ENCODE measurements at regions not wholly inside any gene's neighbourhood (a gene's known extent, or its start where the extent isn't known, plus 50 kb on each side); places are given as distances from the start of the nearest gene placed in this dataset.

DNA sequence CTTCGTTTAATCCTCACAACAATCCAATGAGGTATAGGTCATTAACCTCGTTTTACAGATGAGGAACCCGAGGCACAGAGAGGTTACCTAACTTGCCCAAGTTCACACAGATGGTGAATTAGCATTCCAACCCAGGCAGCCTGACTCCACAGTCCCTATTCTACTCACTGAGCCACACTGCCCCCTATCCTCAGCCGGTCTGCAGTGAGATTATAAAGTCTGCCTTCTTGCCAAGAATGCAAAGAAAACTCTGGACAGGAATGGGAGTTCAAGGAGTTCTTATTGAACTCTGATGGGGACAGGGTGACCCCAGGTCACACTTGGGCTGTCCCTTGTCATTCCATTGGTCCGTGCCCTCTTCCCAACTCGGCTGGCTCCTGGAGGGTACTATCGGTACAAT lies 94.0 kb upstream of the KCNK12 start:
- DNase-seq, result no peak
- Mint-ChIP-seq H3K4me3 (no peak overlapping the region), H3K36me3 (ENCODE audit: low read depth) (no peaks in the 10 kb centered on the region), H3K27ac (no peak overlapping the region), H3K4me1 (ENCODE audit: low read depth) (no peaks in the 10 kb centered on the region), H3K27me3 (ENCODE audit: insufficient read depth) (peaks cover 4% of the 10 kb centered on the region; the same call in 1 of the 2 replicates), H3K9me3 (no peaks in the 10 kb centered on the region)
- TF ChIP-seq, protein P1, sequence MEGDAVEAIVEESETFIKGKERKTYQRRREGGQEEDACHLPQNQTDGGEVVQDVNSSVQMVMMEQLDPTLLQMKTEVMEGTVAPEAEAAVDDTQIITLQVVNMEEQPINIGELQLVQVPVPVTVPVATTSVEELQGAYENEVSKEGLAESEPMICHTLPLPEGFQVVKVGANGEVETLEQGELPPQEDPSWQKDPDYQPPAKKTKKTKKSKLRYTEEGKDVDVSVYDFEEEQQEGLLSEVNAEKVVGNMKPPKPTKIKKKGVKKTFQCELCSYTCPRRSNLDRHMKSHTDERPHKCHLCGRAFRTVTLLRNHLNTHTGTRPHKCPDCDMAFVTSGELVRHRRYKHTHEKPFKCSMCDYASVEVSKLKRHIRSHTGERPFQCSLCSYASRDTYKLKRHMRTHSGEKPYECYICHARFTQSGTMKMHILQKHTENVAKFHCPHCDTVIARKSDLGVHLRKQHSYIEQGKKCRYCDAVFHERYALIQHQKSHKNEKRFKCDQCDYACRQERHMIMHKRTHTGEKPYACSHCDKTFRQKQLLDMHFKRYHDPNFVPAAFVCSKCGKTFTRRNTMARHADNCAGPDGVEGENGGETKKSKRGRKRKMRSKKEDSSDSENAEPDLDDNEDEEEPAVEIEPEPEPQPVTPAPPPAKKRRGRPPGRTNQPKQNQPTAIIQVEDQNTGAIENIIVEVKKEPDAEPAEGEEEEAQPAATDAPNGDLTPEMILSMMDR (IDR thresholded peaks at IDR 0.05), result peak; percentile 40; the same call in 1 of the 2 replicates

DNA sequence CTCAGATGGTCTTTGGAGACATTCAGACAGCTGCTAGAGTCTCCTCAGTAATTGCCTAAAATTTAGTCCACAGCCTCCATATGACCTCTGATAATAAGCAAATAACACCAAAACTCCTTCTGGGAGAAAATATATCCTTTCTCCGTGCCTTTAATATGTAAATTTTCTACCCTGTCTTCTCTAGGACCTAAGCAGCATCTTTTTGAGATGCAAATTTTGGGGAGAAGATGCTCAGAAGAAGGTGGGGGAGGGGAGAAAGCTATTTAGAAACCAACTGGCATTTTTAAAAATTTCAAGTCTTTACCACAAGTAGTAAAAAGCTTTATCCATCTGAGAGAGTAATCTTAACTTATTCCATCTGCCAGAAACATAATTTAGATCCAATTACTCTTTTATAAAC lies 91.8 kb upstream of the KCNK12 start:
- Mint-ChIP-seq H3K27me3 (ENCODE audit: insufficient read depth) (peaks cover 7% of the 10 kb centered on the region; the same call in 1 of the 2 replicates), H3K4me1 (ENCODE audit: low read depth) (no peaks in the 10 kb centered on the region), H3K9me3 (no peaks in the 10 kb centered on the region), H3K36me3 (ENCODE audit: low read depth) (no peaks in the 10 kb centered on the region), H3K4me3 (no peak overlapping the region), H3K27ac (no peak overlapping the region)
- TF ChIP-seq, protein P1 (IDR thresholded peaks at IDR 0.05), result no peak
- no peak for DNase-seq

DNA sequence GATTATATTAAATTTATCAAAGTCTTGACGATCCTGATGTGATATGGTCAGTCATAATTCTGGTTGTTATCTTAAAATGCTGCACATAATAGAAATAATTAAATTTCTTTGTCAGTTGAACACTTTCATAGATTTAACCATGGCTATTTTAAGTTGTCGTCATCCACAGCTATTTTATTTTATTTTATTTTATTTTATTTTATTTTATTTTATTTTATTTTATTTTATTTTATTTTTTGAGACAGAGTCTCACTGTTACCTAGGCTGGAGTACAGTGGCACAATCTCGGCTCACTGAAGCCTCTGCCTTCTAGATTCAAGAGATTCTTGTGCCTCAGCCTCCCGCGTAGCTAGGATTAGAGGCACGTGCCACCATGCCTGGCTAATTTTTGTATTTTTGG lies 90.5 kb upstream of the KCNK12 start:
- H3K9me3 Mint-ChIP-seq, result no peaks in the 10 kb centered on the region
- no peak overlapping the region for H3K27ac Mint-ChIP-seq
- peaks cover 14% of the 10 kb centered on the region; the same call in 1 of the 2 replicates for H3K27me3 Mint-ChIP-seq (ENCODE audit: insufficient read depth)
- no peaks in the 10 kb centered on the region for H3K36me3 Mint-ChIP-seq (ENCODE audit: low read depth)
- no peak overlapping the region for H3K4me3 Mint-ChIP-seq
- no peaks in the 10 kb centered on the region for H3K4me1 Mint-ChIP-seq (ENCODE audit: low read depth)
- TF ChIP-seq, protein P1 (IDR thresholded peaks at IDR 0.05), result no peak
- DNase-seq, result no peak

DNA sequence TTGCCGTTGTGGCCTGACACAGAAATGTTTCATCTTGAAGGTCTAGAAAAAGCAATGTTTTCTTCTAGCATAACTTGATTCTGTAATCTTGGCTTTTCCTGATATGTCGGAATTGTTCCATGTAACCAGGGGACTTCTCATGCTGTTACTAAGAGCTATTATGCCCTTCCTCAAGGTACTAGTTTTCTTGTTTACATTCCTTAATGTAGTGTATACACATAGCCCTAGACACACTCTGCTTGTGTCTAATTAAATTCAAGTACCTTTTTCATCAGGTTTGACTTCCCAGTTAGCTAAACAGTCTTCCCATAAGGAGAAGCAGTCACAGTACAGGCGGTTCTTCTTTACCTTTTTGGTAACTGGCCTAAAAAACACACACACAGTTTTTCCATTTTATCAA lies 89.4 kb upstream of the KCNK12 start:
- Mint-ChIP-seq H3K4me1 (ENCODE audit: low read depth) (no peaks in the 10 kb centered on the region), H3K27ac (no peak overlapping the region), H3K4me3 (no peak overlapping the region), H3K27me3 (ENCODE audit: insufficient read depth) (peaks cover 14% of the 10 kb centered on the region), H3K9me3 (no peaks in the 10 kb centered on the region), H3K36me3 (ENCODE audit: low read depth) (no peaks in the 10 kb centered on the region)
- no peak for DNase-seq
- TF ChIP-seq, protein P1 (IDR thresholded peaks at IDR 0.05), result no peak

DNA sequence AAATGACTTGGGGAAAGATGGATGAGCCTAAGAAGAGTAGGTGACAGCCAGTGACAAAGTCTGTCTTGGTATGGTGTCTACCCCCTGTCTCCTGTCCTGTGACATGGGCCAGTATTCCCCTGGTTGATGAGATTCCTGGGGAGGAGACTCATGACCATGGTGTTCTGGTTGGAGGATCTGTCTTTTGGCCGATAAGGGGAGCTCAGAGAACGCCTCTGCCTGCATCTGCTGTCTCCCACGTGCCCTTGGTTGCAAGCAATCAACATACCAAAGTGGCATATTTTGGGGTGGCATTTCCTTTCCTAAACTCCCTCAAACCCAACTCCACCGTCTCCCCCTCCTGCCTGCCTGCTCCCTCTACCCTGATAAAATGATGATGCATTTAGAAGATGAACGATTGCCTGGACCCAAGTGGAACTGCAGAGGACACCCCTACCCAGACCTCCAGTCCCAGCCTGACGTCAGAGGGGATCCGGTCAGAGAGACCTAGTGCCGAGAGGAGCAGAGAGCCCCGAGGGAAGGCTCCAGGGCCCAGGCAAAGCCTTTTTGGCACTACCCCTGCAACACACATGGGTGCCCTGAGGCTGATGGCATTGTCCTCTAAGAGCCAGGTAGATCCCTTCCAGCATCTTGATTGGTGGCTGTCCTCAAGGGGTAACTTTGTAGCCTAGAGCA lies 88.0 kb upstream of the KCNK12 start:
- H3K27ac Mint-ChIP-seq, result no peak overlapping the region

More for the DNA sequence above, 88.0 kb upstream of the KCNK12 start:
- H3K4me1 Mint-ChIP-seq (ENCODE audit: low read depth), result no peaks in the 10 kb centered on the region
- H3K4me3 Mint-ChIP-seq, result no peak overlapping the region
- peaks cover 14% of the 10 kb centered on the region for H3K27me3 Mint-ChIP-seq (ENCODE audit: insufficient read depth)
- TF ChIP-seq, protein P1 (IDR thresholded peaks at IDR 0.05), result no peak
- no peaks in the 10 kb centered on the region for H3K9me3 Mint-ChIP-seq
- H3K36me3 Mint-ChIP-seq (ENCODE audit: low read depth), result no peaks in the 10 kb centered on the region
- no peak for DNase-seq

All from HFFc6 (cell line).